Astrocyte (in vitro differentiated cells and primary cell): ENCODE measurements at regions not wholly inside any gene's neighbourhood (a gene's known extent, or its start where the extent isn't known, plus 50 kb on each side); places are given as distances from the start of the nearest gene placed in this dataset.
A peak's percentile ranks its signal among the peaks of the same experiment; 100 is the strongest.

ENCODE experiments used
- DNase-seq: peaks from one replicate; pipeline ENCODE4 v3.0.0-alpha.2; 2010; ENCODE audit warnings: low read depth
- FAIRE-seq: peaks from 2 replicates; lab custom pipeline; 2011; peaks lifted over from hg19 to GRCh38; lab: Jason Lieb, UNC
- H2AFZ ChIP-seq: 2 replicates; pipeline ENCODE4 v1.6.0; 2012; ENCODE audit warnings: low read depth, low read length, inconsistent platforms
- H3K27ac ChIP-seq: 2 replicates; pipeline ENCODE4 v1.5.1; 2011; ENCODE audit warnings: low read depth, low read length, inconsistent platforms
- H3K27me3 ChIP-seq: 2 replicates; pipeline ENCODE4 v1.6.0; 2011; ENCODE audit warnings: low read length, inconsistent platforms; ENCODE audit not compliant: insufficient read depth
- H3K36me3 ChIP-seq: 2 replicates; pipeline ENCODE4 v1.5.1; 2011; ENCODE audit warnings: low read length, inconsistent platforms; ENCODE audit not compliant: insufficient read depth
- H3K4me1 ChIP-seq: 2 replicates; pipeline ENCODE4 v1.5.1; 2011; ENCODE audit warnings: low read length, inconsistent platforms; ENCODE audit not compliant: insufficient read depth
- H3K4me2 ChIP-seq: 2 replicates; pipeline ENCODE4 v1.6.0; 2012; ENCODE audit warnings: low read length, inconsistent platforms
- H3K4me3 ChIP-seq: 2 replicates; pipeline ENCODE4 v1.5.1; 2011; ENCODE audit warnings: low read depth, mild to moderate bottlenecking, low read length, inconsistent platforms; ENCODE audit not compliant: insufficient read depth
- H3K79me2 ChIP-seq: 2 replicates; pipeline ENCODE4 v1.6.0; 2012; ENCODE audit warnings: mild to moderate bottlenecking, low read length, inconsistent platforms; ENCODE audit not compliant: insufficient read depth
- H3K9ac ChIP-seq: 2 replicates; pipeline ENCODE4 v1.6.0; 2012; ENCODE audit warnings: mild to moderate bottlenecking, low read length, inconsistent platforms
- H3K9me3 ChIP-seq: 2 replicates; pipeline ENCODE4 v1.5.1; 2012; ENCODE audit warnings: low read depth, mild to moderate bottlenecking, low read length, inconsistent platforms; ENCODE audit not compliant: insufficient read depth
- H4K20me1 ChIP-seq: 2 replicates; pipeline ENCODE4 v1.6.0; 2012; ENCODE audit warnings: low read length, inconsistent platforms; ENCODE audit not compliant: insufficient read depth
- H3K27ac Mint-ChIP-seq: one replicate; pipeline ENCODE4 v1.8.0; 2021; ENCODE audit warnings: mild to moderate bottlenecking, mixed read lengths; ENCODE audit not compliant: unreplicated experiment
- H3K27me3 Mint-ChIP-seq: one replicate; pipeline ENCODE4 v1.8.0; 2021; ENCODE audit warnings: low read depth, mixed read lengths; ENCODE audit not compliant: unreplicated experiment
- H3K36me3 Mint-ChIP-seq: one replicate; pipeline ENCODE4 v1.8.0; 2021; ENCODE audit warnings: low read depth, mixed read lengths; ENCODE audit not compliant: unreplicated experiment
- H3K4me1 Mint-ChIP-seq: one replicate; pipeline ENCODE4 v1.8.0; 2021; ENCODE audit warnings: low read depth, mixed read lengths; ENCODE audit not compliant: unreplicated experiment
- H3K4me3 Mint-ChIP-seq: one replicate; pipeline ENCODE4 v1.8.0; 2021; ENCODE audit warnings: mild to moderate bottlenecking, moderate library complexity, mixed read lengths; ENCODE audit not compliant: unreplicated experiment
- H3K9me3 Mint-ChIP-seq: one replicate; pipeline ENCODE4 v1.8.0; 2021; ENCODE audit warnings: mild to moderate bottlenecking, mixed read lengths; ENCODE audit not compliant: unreplicated experiment
- EZH2 ChIP-seq: IDR thresholded peaks from 2 replicates; pipeline ENCODE4 v1.6.1; 2012; ENCODE audit warnings: mild to moderate bottlenecking, low read length, inconsistent platforms; ENCODE audit not compliant: insufficient read depth
- TF ChIP-seq, protein P1 (sequence below): IDR thresholded peaks from 2 replicates; pipeline ENCODE4 v1.5.1; 2011; ENCODE audit warnings: low read depth, mild to moderate bottlenecking, inconsistent platforms, low read length, moderate library complexity; ENCODE audit not compliant: insufficient read depth

DNA sequence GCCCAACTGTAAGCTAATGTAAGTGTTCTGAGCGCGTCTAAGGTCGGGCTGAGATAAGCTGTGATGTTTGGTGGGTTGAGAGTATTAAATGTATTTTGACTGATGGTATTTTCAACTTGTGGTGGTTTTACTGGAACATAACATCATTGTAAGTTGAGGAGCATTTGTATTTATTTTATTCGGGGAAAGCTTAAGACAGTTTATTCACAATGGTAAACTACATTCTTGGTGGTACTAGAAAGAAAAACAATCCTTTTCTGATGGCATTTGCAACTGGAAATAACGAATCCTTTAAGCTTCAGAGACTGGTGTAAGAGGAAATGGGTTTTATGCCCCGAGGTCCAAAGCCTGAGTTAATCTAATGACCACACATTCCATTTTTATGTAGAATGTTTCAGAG, 283.3 kb upstream of the NETO1 start:
- no peaks in the 10 kb centered on the region for H3K36me3 Mint-ChIP-seq
- no peak overlapping the region for H3K27ac ChIP-seq
- no peak overlapping the region for H3K4me3 Mint-ChIP-seq
- no peak overlapping the region for H3K9ac ChIP-seq
- H3K27me3 ChIP-seq: no peaks in the 10 kb centered on the region
- no peak overlapping the region for H2AFZ ChIP-seq
- H3K4me3 ChIP-seq: no peak overlapping the region
- H3K27me3 Mint-ChIP-seq: no peaks in the 10 kb centered on the region
- no peaks in the 10 kb centered on the region for H3K9me3 Mint-ChIP-seq
- no peak overlapping the region for H3K27ac Mint-ChIP-seq
- no peak overlapping the region for H3K4me2 ChIP-seq
- TF ChIP-seq, protein P1, sequence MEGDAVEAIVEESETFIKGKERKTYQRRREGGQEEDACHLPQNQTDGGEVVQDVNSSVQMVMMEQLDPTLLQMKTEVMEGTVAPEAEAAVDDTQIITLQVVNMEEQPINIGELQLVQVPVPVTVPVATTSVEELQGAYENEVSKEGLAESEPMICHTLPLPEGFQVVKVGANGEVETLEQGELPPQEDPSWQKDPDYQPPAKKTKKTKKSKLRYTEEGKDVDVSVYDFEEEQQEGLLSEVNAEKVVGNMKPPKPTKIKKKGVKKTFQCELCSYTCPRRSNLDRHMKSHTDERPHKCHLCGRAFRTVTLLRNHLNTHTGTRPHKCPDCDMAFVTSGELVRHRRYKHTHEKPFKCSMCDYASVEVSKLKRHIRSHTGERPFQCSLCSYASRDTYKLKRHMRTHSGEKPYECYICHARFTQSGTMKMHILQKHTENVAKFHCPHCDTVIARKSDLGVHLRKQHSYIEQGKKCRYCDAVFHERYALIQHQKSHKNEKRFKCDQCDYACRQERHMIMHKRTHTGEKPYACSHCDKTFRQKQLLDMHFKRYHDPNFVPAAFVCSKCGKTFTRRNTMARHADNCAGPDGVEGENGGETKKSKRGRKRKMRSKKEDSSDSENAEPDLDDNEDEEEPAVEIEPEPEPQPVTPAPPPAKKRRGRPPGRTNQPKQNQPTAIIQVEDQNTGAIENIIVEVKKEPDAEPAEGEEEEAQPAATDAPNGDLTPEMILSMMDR: no peak
- TF ChIP-seq EZH2: no peak
- no peaks in the 10 kb centered on the region for H3K4me1 ChIP-seq
- no peaks in the 10 kb centered on the region for H4K20me1 ChIP-seq
- H3K9me3 ChIP-seq: no peaks in the 10 kb centered on the region
- no peaks in the 10 kb centered on the region for H3K79me2 ChIP-seq
- DNase-seq: no peak
- H3K36me3 ChIP-seq: no peaks in the 10 kb centered on the region
- no peaks in the 10 kb centered on the region for H3K4me1 Mint-ChIP-seq
- no peak for FAIRE-seq

- no peak for FAIRE-seq
- Histone ChIP-seq H3K4me3 (no peak overlapping the region), H3K4me1 (no peaks in the 10 kb centered on the region), H3K9ac (no peak overlapping the region), H3K36me3 (no peaks in the 10 kb centered on the region), H4K20me1 (no peaks in the 10 kb centered on the region), H3K4me2 (no peak overlapping the region), H3K27ac (no peak overlapping the region), H3K27me3 (no peaks in the 10 kb centered on the region), H3K9me3 (no peaks in the 10 kb centered on the region), H2AFZ (no peak overlapping the region), H3K79me2 (no peaks in the 10 kb centered on the region)
- no peaks in the 10 kb centered on the region for H3K36me3 Mint-ChIP-seq
- H3K27ac Mint-ChIP-seq: no peak overlapping the region
- H3K9me3 Mint-ChIP-seq: no peaks in the 10 kb centered on the region
- no peak for TF ChIP-seq EZH2
- TF ChIP-seq, protein P1: peak; percentile 8
- H3K4me3 Mint-ChIP-seq: no peak overlapping the region
- H3K27me3 Mint-ChIP-seq: no peaks in the 10 kb centered on the region
- no peak for DNase-seq
- no peaks in the 10 kb centered on the region for H3K4me1 Mint-ChIP-seq
Observed at GRCh38 chr18:73150199-73150598, 282.4 kb upstream of the NETO1 start.

- DNase-seq (no peak), FAIRE-seq (no peak)
- H3K27me3 ChIP-seq: no peaks in the 10 kb centered on the region
- Mint-ChIP-seq H3K36me3 (no peaks in the 10 kb centered on the region), H3K4me1 (no peaks in the 10 kb centered on the region), H3K4me3 (no peak overlapping the region), H3K27me3 (no peaks in the 10 kb centered on the region), H3K27ac (no peak overlapping the region), H3K9me3 (no peaks in the 10 kb centered on the region)
- no peaks in the 10 kb centered on the region for H3K36me3 ChIP-seq
- no peak overlapping the region for H3K4me3 ChIP-seq
- TF ChIP-seq, protein P1: no peak
- no peak for TF ChIP-seq EZH2
- no peaks in the 10 kb centered on the region for H3K79me2 ChIP-seq
- no peak overlapping the region for H3K4me2 ChIP-seq
- H2AFZ ChIP-seq: no peak overlapping the region
- H3K27ac ChIP-seq: no peak overlapping the region
- no peaks in the 10 kb centered on the region for H4K20me1 ChIP-seq
- H3K9ac ChIP-seq: no peak overlapping the region
- H3K4me1 ChIP-seq: no peaks in the 10 kb centered on the region
- no peaks in the 10 kb centered on the region for H3K9me3 ChIP-seq
Observed at GRCh38 chr18:73147590-73147989, 279.8 kb upstream of the NETO1 start.
